ENCODE measurements at regions not wholly inside any gene's neighbourhood (a gene's known extent, or its start where the extent isn't known, plus 50 kb on each side); places are given as distances from the start of the nearest gene placed in this dataset.
"Not testable (repeated sequence)": the region's sequence is repeated elsewhere in the genome, so short reads cannot be mapped to it uniquely, and the experiment has no call there.

DNA sequence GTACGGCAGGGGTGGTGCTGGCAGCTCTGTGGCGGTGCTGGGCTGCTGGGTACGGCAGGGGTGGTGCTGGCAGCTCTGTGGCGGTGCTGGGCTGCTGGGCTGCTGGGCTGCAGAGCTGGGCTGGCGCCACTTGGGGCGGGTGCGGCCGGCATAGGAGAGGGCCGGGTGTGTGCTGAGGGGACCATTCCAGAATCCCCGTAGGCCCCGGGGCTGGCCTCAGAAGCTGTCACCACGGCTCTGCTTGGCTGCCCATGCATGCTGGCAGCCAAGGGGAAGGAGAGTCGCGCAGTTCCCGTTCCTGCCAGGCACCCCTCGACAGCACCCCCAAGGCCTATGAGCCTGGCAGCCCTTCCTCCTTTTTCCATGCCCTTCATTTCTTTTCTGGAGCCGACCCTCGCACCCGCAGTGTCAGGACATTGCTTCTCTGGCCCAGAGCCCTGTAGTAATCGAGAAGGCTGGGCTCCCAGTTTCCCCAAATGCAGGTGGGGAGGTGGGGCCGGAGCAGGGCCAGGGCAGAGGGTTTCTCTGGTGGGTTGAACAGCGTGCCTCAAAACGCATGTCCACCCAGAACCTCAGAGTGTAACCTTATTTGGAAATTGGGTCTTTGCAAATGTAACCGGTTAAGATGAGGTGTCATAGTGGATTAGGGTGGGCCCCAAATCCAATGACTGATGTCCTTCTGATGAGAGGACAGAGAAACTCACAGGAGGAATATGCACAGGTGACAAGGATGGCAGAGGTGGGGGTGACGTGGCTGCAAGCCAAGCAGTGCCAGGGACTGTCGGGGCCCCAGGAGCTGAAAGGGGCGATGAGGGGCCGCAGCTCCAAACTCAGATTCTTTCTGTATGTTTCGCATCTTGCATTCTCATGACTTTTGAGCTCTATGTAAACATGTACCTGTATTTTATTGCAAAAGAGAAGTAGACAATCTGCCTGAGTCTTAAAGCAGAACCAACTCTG is 71.0 kb upstream of the ACTRT2 start:
- no peak for DNase-seq

DNA sequence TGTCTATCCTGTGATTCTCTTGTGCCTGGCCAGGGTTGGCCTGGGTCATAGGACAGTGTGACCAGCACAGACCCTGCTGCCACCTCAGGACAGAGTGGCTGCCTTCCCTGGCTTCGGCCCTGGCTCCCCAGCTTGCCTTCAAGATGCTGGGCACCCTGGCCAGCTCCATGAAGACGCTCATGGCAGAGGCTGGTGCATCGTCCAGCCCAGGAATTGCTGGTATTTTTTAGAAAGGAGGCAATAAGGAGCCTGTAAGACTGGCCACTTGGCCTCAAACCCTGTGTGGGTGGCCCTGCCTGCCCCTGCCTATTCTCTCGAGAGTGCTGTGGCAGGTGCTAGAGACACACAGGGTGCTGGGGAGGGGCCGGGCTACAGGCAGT is 70.4 kb upstream of the ACTRT2 start:
- no peak for DNase-seq

DNA sequence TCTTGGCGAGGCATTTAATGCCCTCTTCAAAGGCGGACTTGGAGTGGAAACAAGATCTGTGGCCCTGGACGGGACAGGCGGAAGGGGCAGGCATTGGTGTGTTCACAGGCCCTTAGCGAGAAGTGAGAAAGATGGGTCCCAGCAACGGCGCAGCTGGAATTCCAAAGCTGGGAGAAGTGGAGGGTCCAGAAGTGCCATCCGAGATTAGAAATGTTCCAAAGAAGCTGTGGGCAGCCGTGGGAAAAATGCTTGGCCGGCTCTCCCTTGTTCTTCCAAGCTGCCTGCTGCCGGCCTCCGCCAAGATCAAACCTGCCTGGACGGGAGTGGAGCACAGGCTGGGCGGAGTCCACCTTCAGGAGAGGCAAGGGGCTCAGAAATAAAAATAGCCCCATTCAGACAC is 69.4 kb upstream of the ACTRT2 start:
- no peak for DNase-seq

DNA sequence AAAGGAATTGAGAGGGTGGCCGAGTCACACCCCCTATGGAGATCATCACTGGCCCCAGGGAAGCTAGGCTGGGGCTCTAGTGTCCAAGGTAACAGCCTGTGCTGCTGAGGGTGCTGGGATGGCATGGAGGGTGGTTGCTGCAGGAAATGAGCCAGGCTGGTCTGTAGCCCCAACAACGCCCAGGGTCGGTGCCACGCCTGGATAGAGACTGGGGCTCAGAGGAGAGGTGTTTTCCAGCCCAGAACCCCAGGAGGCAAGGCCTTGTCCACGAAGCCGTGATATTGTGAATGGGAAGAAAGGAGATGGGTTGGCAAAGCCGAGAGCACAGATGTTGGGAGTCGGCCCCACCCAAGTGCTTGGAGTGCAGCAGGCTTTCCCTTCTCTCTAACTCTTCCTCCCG is 68.9 kb upstream of the ACTRT2 start:
- no peak for DNase-seq

DNA sequence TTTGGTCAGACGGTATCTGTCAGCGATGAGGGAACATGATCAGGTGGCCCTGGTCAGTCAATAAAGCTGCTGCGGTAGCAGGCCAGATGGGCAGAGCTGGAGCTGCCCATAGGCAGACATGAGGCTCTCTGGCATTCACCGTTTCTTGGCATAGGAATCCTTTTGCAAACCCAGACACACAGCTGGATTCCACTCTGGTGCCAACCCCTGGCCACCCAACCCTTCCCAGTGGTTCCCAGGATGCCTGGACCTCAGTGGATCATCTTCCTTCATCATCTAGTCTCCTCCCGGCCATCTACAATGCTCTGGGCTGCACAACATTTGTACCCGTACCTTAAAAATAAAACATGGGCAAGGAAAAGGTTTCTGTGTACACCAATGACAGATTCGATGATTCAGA is 68.3 kb upstream of the ACTRT2 start:
- DNase-seq, result no peak

DNA sequence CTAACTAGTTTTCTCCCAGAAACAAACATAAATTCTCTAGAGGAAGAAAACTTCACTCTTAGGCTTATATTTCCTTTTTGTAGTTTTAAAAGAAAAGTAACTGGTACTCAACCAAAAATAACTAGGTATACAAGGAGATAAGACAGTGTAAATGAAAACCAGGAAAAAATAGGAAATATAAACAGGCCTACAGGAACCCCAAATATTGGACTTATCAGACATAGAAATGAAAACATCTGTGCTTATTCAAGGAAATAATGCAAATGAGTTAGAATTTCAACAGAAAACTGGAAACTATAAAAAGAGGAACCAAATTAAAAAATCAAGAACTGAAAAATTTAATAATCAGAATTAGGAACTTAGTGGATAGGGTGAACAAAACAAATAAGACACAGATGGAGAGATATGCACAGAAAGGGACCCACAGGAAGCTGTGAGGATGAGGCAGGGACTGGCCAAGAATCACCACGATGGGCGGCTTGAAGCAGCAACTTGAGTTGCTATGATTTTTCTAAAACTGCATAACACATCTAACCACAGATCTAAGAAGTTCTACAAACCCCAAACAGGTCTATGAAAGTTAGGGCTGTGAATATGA is 67.5 kb upstream of the ACTRT2 start:
- no peak for DNase-seq

DNA sequence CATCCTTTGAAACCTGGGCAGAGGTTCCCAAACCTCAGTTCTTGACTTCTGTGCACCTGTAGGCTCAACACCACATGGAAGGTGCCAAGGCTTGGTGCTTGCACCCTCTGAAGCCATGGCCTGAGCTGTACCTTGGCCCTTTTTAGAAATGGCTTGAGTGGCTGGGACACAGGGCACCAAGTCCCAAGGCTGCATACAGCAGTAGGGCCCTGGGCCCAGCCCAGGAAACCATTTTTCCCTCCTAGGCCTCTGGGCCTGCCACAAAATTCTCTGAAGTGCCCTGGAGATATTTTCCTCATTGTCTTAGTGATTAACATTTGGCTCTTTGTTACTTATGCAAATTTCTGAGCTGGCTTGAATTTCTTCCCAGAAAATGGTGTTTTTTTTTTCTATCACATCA is 65.6 kb upstream of the ACTRT2 start:
- DNase-seq, result no peak

DNA sequence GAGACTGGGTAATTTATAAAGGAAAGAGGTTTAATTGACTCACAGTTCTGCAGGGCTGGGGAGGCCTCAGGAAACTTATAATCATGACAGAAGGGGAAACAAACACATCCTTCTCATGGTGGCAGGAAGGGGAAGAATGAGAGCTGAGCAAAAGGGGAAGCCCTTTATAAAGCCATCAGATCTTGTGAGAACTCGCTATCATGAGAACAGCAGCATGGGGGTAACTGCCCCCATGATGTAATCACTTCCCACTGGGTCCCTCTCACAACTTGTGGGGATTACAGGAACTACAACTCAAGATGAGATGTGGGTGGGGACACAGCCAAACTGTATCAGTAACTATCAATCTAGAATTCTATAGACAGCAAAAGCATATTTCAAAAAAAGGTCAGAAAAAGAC is 64.7 kb upstream of the ACTRT2 start:
- DNase-seq, result no peak

DNA sequence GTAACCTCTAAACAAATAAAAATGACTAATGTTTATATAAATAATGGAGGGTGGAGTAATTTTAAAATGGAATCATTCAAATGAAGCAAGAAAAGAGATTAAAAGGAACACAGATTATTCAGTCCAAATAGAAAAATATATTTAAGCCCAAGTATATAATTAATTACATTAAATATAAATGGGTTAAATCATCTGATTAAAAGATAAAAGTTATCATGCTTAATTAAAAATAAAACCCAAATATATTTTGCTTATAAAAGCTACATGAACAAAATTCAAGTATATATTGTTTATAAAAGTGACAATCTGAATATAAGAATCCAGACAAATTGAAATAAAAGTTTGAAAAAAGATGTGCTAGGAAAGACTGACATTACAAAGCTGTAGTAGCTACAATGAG is 63.9 kb upstream of the ACTRT2 start:
- no peak for DNase-seq

DNA sequence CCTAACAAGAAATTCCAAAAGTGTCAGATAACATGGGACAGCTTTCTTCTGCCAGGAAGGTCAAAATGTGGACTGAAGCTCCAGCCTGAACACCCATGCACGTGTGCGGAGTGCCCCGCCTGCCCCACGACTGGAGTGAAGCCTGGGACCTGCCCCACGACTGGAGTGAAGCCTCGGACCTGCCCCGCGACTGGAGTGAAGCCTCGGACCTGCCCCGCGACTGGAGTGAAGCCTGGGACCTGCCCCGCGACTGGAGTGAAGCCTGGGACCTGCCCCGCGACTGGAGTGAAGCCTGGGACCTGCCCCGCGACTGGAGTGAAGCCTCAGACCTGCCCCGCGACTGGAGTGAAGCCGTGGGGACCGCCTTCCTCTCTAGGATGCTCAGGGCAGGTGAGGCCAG is 61.4 kb upstream of the ACTRT2 start:
- DNase-seq, result not testable (repeated sequence)

DNA sequence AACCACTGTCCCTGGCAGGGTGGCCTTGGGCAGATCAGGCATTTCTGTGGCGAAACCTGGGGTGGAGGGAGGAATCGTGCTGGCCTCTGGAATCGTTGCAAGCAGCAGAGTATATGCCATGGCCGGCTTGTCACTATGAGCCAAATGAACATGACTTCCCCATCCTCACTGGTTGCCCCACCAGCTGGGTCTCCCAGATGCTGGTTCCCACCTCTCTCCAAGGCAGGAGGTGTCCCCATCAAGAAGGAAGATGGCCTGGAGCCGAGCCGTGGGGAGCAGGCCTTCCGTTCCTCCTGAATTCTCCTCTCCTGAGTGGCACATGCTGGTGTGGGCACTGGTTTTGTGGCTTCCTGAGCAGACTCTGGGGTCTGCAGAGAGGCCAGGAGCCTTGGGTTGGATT is 60.2 kb upstream of the ACTRT2 start:
- DNase-seq, result no peak

DNA sequence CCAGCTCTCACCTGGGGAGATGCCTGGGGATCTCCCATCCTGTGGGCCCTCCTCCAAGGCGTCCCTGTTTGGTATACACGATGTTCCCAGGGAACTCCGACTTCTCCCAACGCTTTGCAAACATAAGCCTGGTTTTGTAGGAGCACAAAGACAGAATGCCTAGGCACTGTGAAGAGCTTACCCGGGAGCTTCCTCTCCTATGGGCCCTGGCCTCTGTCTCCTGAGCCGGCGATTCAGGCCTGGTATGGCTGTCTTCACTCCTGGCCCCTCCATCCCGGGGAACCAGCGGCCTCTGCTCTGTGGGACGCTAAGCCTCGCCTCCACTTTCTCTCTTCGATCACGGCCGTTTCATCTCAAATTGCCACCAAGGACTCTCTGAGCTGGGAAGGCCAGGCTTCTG is 59.6 kb upstream of the ACTRT2 start:
- no peak for DNase-seq

DNA sequence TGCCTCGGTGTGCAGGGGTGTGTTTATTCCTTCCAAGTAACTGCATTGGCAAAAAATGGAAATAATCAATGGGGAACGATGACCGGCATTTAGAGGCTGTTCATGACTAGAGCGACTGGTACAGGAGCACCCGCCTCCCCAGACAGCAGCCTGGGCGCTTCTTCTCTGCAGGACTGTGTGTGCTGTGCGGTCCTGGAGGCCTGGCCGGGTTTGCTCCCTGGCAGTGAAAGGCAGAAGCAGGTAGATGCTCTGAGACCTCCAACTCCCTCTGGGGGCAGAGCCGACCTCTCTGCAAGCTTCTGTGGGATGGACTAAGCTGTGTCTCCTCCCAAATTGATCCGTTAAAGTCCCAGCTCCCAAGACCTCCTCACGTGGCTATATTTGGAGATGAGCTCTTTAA is 59.2 kb upstream of the ACTRT2 start:
- no peak for DNase-seq

DNA sequence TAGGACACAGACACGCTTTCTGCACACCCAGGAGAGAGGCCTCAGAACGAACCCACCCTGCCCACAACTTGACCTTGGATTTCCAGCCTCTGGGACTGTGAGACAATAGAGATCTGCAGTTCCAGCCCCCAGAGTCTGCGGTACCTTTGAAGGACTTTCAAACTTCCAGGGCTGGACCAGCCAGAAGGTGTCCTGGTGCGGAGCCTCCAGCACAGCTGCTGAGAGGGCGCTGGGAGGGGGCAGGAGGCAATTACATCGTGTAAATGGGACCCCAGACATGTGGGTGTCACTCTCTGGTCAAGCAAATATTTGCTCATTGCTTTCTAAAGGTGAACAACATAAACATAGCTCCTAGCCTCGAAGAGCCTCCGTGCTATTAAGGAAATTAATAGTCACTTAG is 58.7 kb upstream of the ACTRT2 start:
- no peak for DNase-seq

DNA sequence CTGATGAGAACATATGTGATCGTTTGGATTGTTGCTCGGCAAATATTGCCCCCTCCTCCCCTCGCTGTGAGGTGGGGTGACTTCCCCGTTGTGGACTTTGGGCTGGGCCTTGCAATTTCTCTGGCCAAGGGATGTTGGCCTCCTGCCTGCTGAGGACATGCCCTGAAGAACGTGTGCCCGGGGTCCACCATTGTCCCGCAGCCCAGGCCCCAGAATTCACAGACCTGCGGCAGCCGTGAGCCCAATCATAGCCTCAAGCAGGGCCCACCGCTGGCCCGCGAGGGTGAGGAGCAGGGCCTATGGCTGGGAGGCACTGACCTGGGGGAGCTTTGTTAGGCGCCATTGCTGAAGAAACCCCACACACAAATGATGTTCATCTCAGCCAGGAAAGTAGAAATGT is 58.3 kb upstream of the ACTRT2 start:
- DNase-seq, result no peak

DNA sequence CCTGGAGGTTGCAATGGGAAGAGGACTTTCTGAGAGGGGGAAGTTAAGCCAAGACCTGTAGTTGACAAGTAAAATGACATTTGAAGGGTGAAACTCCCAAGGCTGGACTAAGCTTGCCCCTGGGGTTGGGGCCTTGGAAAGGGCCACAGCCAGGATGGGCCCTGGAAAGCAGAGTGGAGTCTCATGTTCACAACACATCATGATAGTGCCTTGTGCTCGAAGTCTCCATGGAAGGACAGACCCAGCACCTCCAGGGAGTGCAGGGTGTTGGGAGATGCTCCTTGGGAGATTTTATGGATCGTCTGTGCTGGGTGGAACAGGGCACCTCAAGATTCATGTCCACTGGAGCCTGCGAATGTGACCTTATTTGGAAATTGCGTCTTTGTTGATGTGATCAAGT is 55.6 kb upstream of the ACTRT2 start:
- no peak for DNase-seq

DNA sequence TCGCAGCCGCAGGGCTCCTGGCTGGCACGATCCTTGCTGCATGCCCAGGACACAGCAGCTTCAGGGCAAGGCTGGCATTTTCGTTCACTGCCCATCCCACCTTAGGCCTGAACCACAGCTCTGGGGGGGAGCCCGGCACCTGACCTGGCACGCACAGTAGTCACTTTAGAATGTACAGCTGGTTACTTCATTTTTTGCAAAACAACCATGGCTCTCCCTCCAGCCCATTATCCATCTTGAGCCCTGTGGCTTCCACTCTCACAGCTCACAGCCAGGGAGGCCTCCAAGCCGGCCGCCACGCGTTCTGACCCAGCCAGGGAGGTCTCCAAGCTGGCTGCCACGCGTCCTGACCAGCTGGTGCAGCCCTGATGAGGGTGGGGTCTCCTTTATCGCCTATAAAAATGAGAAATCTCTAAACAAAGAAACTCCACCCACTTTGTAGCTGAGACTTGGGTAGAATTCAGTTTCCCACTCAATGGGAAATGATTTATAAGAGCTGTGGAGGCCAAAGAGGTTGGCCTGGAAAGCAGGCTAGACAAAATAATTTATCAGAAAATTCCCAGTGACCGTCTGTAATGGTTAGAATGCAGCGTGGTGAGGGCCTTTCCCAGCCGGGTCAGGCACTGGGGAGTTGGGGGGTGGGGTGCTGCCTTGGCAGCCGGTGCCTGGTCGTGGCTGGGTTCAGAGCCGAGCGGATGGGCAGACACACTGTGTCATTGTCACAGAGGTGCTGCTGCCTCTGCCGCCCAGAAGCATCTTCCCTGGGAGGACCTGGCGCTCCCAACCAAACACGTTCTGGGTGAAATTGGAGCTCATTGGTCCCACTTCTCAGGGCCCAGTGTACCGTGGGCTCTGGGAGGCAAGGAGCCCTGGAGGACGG is 54.6 kb upstream of the ACTRT2 start:
- no peak for DNase-seq

DNA sequence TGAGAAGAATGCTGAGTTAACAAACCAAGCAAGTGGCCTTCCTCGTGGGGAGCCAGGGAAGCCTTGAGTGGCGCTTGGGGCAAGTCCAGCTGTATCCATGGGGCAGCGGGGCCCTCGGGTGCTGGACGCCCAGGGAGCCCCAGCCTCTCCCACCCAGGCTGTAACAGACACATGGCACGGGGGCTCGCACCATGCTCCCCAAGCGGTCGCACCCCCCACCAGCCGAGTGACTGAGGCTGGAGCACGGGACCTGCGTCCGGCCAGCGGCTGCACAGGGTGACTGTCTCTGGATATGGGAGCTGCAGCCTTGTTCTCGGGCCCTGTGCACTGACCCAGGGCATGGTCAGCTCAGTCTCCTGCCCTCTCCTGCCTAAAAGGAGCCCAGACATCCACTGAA is 53.9 kb upstream of the ACTRT2 start:
- DNase-seq, result no peak

DNA sequence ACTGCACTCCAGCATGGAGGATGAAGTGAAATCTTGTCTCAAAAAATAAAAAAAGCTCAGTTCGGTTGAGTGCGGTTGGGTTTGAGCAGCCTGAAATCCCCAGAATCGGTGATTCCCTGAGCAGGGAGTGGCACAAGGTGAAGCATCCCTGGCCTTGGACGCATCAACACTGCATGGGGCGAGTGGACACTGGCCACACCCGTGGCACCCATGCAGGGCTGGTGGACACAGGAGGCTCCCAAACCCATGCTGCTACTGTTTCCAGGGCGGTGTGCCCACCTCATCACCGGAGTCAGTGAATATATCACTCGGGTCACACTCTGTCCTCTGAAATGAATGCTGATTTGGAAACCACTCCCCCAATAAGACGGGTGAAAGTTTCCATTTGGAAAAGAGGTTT is 53.4 kb upstream of the ACTRT2 start:
- no peak for DNase-seq

DNA sequence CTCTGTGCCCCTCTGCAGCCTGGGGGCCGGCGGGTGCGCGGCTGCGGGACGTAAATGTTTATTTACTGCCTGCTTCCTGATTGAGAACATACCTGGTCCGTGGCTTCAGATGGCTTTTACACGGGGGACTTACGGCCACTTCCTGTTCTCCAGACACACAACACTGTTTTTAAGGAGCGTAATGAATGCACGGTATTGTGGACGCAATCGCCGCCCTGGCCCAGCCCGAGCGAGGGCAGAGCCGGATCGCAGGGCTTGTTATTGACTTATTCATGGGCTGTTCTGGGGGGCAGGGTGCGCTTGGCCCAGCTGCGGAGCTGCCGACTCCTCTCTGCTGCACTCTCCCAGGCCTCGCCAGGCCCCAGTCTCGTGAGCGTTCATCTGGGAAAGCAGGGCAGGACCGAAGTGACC is 52.8 kb upstream of the ACTRT2 start:
- DNase-seq, result no peak

DNA sequence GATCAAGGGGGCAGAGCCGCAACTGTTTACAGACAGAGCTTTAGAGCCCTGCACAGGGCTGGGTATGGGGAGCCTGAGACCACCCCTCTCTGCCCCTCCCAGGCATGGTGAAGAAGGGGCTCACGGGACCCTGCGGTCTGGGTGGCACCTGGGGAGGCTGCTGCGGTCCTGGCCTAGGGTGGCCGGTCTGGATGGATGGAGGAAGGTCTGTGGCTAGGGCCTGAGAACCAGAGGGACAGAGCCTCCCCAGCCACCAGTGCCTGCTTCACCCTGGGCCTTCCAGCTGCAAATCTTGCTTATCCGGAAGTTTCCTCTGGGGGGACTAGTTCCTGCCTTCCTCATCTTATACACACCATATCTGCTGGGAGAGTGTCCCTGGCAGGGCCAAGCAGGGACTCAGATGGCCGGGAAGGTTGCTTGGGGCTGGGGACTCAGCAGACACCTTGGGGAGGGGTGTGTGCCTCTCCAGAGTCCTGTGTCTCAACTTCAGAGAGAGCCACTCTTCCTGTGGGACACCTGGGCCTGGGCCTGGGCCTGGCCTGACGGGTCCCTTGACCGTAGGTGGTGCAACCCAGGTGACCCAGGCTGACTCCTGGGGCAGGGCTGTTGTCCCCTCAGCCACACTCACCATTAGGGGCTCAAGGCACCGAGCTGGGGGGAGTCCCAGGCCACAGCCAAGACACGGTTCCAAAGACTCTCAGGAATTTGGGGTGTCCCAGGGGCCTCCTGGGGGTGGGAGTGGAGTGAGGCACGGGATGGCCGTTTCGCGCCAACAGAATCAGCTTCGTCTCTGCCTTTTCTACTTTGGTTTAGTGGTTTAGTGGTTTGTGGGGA is 52.0 kb upstream of the ACTRT2 start:
- DNase-seq, result no peak

DNA sequence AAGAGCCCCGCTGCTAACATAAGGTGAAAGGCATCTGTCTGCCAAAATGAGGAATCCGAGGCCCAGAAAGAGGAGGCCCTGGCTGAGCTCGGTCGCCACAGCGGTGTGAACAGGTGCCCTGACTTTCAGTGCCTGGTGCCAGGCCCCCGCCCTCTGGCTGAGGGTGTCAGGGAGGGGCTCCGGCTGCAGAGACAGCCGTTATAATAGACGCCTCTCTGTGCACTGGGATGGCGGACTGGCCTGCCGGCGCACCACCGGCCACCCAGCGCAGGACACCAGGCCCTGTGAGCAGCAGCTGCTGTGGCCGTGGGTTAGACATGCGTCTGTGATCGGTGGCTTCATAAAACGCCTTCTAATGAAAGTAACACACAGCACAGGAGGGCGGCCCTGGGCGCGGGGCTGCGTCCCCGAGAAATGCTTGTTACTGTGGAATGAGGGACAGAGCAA is 51.4 kb upstream of the ACTRT2 start:
- DNase-seq, result no peak
